GM12878 (cell line): ENCODE measurements at regions not wholly inside any gene's neighbourhood (a gene's known extent, or its start where the extent isn't known, plus 50 kb on each side); places are given as distances from the start of the nearest gene placed in this dataset.

ENCODE experiments used
- ATAC-seq: fragments of 200-7000 bp; cut with Tn5 transposase; 3 replicates; pipeline ENCODE4 v1.9.1; 2020; ENCODE audit warnings: mild to moderate bottlenecking, moderate library complexity
- BruUV-seq: library from RNA; stranded (reverse); fragments of 400-500 nt; replicated peaks from 2 replicates; lab custom pipeline; 2021; lab: Mats Ljungman, UMichigan
- CTCF ChIA-PET: fragments of 300-600 bp; sonication (Branson Sonifier 250); formaldehyde crosslinking; extraction: SDS; loops from one replicate; lab custom pipeline; 2021; ENCODE audit warnings: inconsistent platforms; lab: Yijun Ruan, JAX
- POLR2A ChIA-PET: fragments of 350-600 bp; formaldehyde crosslinking; extraction: SDS; loops from one replicate; lab custom pipeline; 2021; ENCODE audit warnings: inconsistent platforms; lab: Charles Lee
- RAD21 ChIA-PET: fragments of 300-600 bp; sonication (Branson Sonifier 250); formaldehyde crosslinking; loops from one replicate; lab custom pipeline; 2023; ENCODE audit warnings: antibody characterized with exemption; ENCODE audit not compliant: unreplicated experiment; lab: Charles Lee
- SMC1A ChIA-PET: fragments of 300-600 bp; sonication (Branson Sonifier 250); formaldehyde crosslinking; loops from one replicate; lab custom pipeline; 2023; ENCODE audit not compliant: unreplicated experiment, uncharacterized antibody; lab: Charles Lee
- DNase-seq: peaks from one replicate; pipeline ENCODE4 v3.0.0-alpha.2; 2011; ENCODE audit warnings: low read depth, low spot score
- FAIRE-seq: peaks from 3 replicates; lab custom pipeline; 2011; peaks lifted over from hg19 to GRCh38; lab: Jason Lieb, UNC
- H2AFZ ChIP-seq: 2 replicates; pipeline ENCODE4 v1.6.0; 2011; ENCODE audit warnings: low read depth, low read length, control low read depth; ENCODE audit not compliant: control insufficient read depth
- H3K27ac ChIP-seq: 2 replicates; pipeline ENCODE4 v1.5.1; 2011; ENCODE audit warnings: control low read depth; ENCODE audit not compliant: control insufficient read depth, insufficient read depth
- H3K27me3 ChIP-seq, 2 experiments: replicated peaks in 1 of 2; 2 replicates each; pipeline versions ENCODE4 v1.6.0 to v1.6.1; 2011; ENCODE audit warnings: low read length in 1 of 2; ENCODE audit not compliant: control insufficient read depth in 2 of 2, insufficient read depth in 2 of 2
- H3K36me3 ChIP-seq, 2 experiments: 2 replicates each; pipeline ENCODE4 v1.5.1; 2011; ENCODE audit warnings: low read length in 1 of 2; ENCODE audit not compliant: control insufficient read depth in 2 of 2, insufficient read depth in 2 of 2
- H3K4me1 ChIP-seq: 2 replicates; pipeline ENCODE4 v1.6.1; 2011; ENCODE audit warnings: mild to moderate bottlenecking, low read length, moderate library complexity, mixed read lengths; ENCODE audit not compliant: control insufficient read depth, insufficient read depth
- H3K4me2 ChIP-seq: 2 replicates; pipeline ENCODE4 v1.6.0; 2011; ENCODE audit warnings: control low read depth; ENCODE audit not compliant: control insufficient read depth, insufficient read depth
- H3K4me3 ChIP-seq: fragments of 200-600 bp; sonication (generic); 2 replicates; pipeline ENCODE4 v1.5.1; 2016
- H3K79me2 ChIP-seq: 2 replicates; pipeline ENCODE4 v1.6.0; 2011; ENCODE audit warnings: low read length; ENCODE audit not compliant: control insufficient read depth, insufficient read depth
- H3K9ac ChIP-seq: 2 replicates; pipeline ENCODE4 v1.8.0; 2011; ENCODE audit warnings: low read length, control low read depth, mixed read lengths; ENCODE audit not compliant: control insufficient read depth, insufficient read depth
- H3K9me3 ChIP-seq: replicated peaks from 3 replicates; pipeline ENCODE4 v1.5.1; 2011; ENCODE audit warnings: mild to moderate bottlenecking, low read length; ENCODE audit not compliant: control insufficient read depth, insufficient read depth
- H4K20me1 ChIP-seq: 2 replicates; pipeline ENCODE4 v1.6.0; 2011; ENCODE audit not compliant: control insufficient read depth, insufficient read depth
- CBX5 ChIP-seq: sonication (generic); IDR thresholded peaks from 2 replicates; pipeline ENCODE4 v1.6.1; 2016; ENCODE audit warnings: low read depth, moderate library complexity, mild to moderate bottlenecking, inconsistent platforms
- CHD2 ChIP-seq: IDR thresholded peaks from 2 replicates; pipeline ENCODE4 v1.6.1; 2011; ENCODE audit warnings: low read depth, low read length, improper control_type of control experiment, borderline replicate concordance
- CREM ChIP-seq: IDR thresholded peaks from 2 replicates; pipeline ENCODE4 v1.6.1; 2014; ENCODE audit warnings: antibody characterized with exemption, low read depth
- JUNB ChIP-seq: IDR thresholded peaks from 2 replicates; pipeline ENCODE4 v1.6.1; 2016; ENCODE audit warnings: antibody characterized with exemption, mild to moderate bottlenecking
- JUND ChIP-seq: IDR thresholded peaks from 2 replicates; pipeline ENCODE4 v1.6.1; 2012; ENCODE audit warnings: low read depth, mild to moderate bottlenecking, low read length, improper control_type of control experiment, moderate library complexity
- MTA2 ChIP-seq: fragments of 450-650 bp; IDR thresholded peaks from 2 replicates; pipeline ENCODE4 v1.6.1; 2016; ENCODE audit warnings: low read depth, mild to moderate bottlenecking, moderate library complexity
- NRF1 ChIP-seq: conservative IDR thresholded peaks from 2 replicates; pipeline ENCODE4 v1.6.1; 2011; ENCODE audit warnings: mild to moderate bottlenecking, low read depth, low read length, improper control_type of control experiment
- POLR2AphosphoS5 ChIP-seq: IDR thresholded peaks from 2 replicates; pipeline ENCODE4 v1.6.1; 2011; ENCODE audit warnings: mild to moderate bottlenecking, low read length, inconsistent platforms
- RCOR1 ChIP-seq: conservative IDR thresholded peaks from 2 replicates; pipeline ENCODE4 v1.6.1; 2012; ENCODE audit warnings: low read depth, low read length, improper control_type of control experiment
- ZNF384 ChIP-seq: IDR thresholded peaks from 2 replicates; pipeline ENCODE4 v1.6.1; 2012; ENCODE audit warnings: low read depth, mild to moderate bottlenecking, low read length, improper control_type of control experiment, borderline replicate concordance
- WGBS: methylation state at CpG from one replicate; pipeline ENCODE4 v1.1.6; 2016; ENCODE audit warnings: low lambda C conversion rate; ENCODE audit not compliant: insufficient replicate concordance, insufficient coverage; ENCODE audit errors: missing lambda C conversion rate; 5-methylcytosine and 5-hydroxymethylcytosine counted together
- in situ Hi-C: fragments of 300-500 bp; cut with MboI; formaldehyde crosslinking; loops from 9 replicates; pipeline ENCODE4 v1.14.3; 2018; ENCODE audit warnings: mixed read lengths
- intact Hi-C: fragments of 100-400 bp; cut with micrococcal nuclease; formaldehyde crosslinking; loops from one replicate; pipeline ENCODE4 v1.14.2; 2022; ENCODE audit not compliant: unreplicated experiment
- TF ChIP-seq, protein P1 (sequence below): IDR thresholded peaks from 2 replicates; pipeline ENCODE4 v1.6.1; 2012; ENCODE audit warnings: low read length, inconsistent platforms
- TF ChIP-seq, protein P2 (sequence below): fragments of 450-650 bp; IDR thresholded peaks from 2 replicates; pipeline ENCODE4 v1.6.1; 2016; ENCODE audit warnings: mild to moderate bottlenecking, moderate library complexity, borderline replicate concordance
- TF ChIP-seq, protein P3 (sequence below): fragments of 450-650 bp; IDR thresholded peaks from 2 replicates; pipeline ENCODE4 v1.6.1; 2018; ENCODE audit warnings: borderline replicate concordance, mild to moderate bottlenecking; ENCODE audit not compliant: partially characterized antibody

GRCh38 chr15:101562428-101563059, 73.0 kb upstream of the PCSK6 start:
- Histone ChIP-seq H3K4me3 (no peak overlapping the region), H3K27ac (no peak overlapping the region), H3K36me3 (no peaks in the 10 kb centered on the region), H3K79me2 (no peaks in the 10 kb centered on the region), H3K9me3 (no peaks in the 10 kb centered on the region), H3K4me2 (no peak overlapping the region), H3K27me3 (peaks cover 0 to 3% of the 10 kb centered on the region in 2 experiments), H4K20me1 (no peaks in the 10 kb centered on the region), H3K4me1 (no peaks in the 10 kb centered on the region), H2AFZ (no peak overlapping the region), H3K9ac (no peak overlapping the region)
- no TSS peak for BruUV-seq
- DNase-seq (no peak), ATAC-seq (no peak), FAIRE-seq (no peak)
- intact Hi-C loops (no loop called here), in situ Hi-C loops (no loop called here)
- ChIA-PET RAD21 (no interaction called here), CTCF (no interaction called here), POLR2A (no interaction called here), SMC1A (no interaction called here)
- 36% methylated on average over 20 of the region's 22 CpGs for WGBS
- TF ChIP-seq POLR2AphosphoS5 (no peak), CHD2 (no peak), MTA2 (no peak), NRF1 (no peak), ZNF384 (no peak), CBX5 (no peak), JUNB (no peak), JUND (no peak), CREM (no peak), RCOR1 (no peak)
- TF ChIP-seq, protein P1, sequence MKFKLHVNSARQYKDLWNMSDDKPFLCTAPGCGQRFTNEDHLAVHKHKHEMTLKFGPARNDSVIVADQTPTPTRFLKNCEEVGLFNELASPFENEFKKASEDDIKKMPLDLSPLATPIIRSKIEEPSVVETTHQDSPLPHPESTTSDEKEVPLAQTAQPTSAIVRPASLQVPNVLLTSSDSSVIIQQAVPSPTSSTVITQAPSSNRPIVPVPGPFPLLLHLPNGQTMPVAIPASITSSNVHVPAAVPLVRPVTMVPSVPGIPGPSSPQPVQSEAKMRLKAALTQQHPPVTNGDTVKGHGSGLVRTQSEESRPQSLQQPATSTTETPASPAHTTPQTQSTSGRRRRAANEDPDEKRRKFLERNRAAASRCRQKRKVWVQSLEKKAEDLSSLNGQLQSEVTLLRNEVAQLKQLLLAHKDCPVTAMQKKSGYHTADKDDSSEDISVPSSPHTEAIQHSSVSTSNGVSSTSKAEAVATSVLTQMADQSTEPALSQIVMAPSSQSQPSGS, result no peak
- TF ChIP-seq, protein P2, sequence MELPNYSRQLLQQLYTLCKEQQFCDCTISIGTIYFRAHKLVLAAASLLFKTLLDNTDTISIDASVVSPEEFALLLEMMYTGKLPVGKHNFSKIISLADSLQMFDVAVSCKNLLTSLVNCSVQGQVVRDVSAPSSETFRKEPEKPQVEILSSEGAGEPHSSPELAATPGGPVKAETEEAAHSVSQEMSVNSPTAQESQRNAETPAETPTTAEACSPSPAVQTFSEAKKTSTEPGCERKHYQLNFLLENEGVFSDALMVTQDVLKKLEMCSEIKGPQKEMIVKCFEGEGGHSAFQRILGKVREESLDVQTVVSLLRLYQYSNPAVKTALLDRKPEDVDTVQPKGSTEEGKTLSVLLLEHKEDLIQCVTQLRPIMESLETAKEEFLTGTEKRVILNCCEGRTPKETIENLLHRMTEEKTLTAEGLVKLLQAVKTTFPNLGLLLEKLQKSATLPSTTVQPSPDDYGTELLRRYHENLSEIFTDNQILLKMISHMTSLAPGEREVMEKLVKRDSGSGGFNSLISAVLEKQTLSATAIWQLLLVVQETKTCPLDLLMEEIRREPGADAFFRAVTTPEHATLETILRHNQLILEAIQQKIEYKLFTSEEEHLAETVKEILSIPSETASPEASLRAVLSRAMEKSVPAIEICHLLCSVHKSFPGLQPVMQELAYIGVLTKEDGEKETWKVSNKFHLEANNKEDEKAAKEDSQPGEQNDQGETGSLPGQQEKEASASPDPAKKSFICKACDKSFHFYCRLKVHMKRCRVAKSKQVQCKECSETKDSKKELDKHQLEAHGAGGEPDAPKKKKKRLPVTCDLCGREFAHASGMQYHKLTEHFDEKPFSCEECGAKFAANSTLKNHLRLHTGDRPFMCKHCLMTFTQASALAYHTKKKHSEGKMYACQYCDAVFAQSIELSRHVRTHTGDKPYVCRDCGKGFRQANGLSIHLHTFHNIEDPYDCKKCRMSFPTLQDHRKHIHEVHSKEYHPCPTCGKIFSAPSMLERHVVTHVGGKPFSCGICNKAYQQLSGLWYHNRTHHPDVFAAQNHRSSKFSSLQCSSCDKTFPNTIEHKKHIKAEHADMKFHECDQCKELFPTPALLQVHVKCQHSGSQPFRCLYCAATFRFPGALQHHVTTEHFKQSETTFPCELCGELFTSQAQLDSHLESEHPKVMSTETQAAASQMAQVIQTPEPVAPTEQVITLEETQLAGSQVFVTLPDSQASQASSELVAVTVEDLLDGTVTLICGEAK, result no peak
- TF ChIP-seq, protein P3, sequence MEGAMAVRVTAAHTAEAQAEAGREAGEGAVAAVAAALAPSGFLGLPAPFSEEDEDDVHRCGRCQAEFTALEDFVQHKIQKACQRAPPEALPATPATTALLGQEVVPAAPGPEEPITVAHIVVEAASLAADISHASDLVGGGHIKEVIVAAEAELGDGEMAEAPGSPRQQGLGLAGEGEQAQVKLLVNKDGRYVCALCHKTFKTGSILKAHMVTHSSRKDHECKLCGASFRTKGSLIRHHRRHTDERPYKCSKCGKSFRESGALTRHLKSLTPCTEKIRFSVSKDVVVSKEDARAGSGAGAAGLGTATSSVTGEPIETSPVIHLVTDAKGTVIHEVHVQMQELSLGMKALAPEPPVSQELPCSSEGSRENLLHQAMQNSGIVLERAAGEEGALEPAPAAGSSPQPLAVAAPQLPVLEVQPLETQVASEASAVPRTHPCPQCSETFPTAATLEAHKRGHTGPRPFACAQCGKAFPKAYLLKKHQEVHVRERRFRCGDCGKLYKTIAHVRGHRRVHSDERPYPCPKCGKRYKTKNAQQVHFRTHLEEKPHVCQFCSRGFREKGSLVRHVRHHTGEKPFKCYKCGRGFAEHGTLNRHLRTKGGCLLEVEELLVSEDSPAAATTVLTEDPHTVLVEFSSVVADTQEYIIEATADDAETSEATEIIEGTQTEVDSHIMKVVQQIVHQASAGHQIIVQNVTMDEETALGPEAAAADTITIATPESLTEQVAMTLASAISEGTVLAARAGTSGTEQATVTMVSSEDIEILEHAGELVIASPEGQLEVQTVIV, result no peak
- TF ChIP-seq, all 136 proteins: peak for 0
